Breast epithelium (tissue), 3 donors: ENCODE measurements at regions not wholly inside any gene's neighbourhood (a gene's known extent, or its start where the extent isn't known, plus 50 kb on each side); places are given as distances from the start of the nearest gene placed in this dataset.
"Not testable (repeated sequence)": the region's sequence is repeated elsewhere in the genome, so short reads cannot be mapped to it uniquely, and the experiment has no call there.

Experiments used
- POLR2AphosphoS5 ChIP-seq, 3 donors: sonication (generic); formaldehyde crosslinking; IDR thresholded peaks; one replicate each; pipeline ENCODE4 v1.6.1; 2017; ENCODE audit warnings: antibody characterized with exemption in 3 of 3
- TF ChIP-seq, protein P1 (sequence below), 3 donors: fragments of 450-650 bp; IDR thresholded peaks; one replicate each; pipeline ENCODE4 v1.5.1; 2016 to 2017; ENCODE audit warnings: antibody characterized with exemption in 3 of 3, mild to moderate bottlenecking in 3 of 3, moderate library complexity in 3 of 3

DNA sequence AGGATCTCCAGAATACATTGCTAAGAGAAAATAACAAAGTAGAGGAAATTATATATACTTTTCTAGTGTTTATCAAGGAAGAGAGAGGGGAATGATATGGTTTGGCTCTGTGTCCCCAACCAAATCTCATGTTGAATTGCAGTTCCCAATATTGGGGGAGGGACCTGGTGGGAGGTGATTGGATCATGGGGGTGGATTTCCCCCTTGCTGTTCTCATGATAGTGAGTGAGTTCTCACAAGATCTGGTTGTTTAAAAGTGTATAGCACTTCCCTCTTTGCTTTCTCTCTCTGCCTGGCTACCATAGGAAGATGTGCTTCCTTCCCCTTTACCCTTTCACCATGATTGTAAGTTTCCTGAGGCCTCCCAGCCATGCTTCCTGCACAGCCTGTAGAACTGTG is 337.9 kb downstream of the SEMA3D start:
- TF ChIP-seq, protein P1, sequence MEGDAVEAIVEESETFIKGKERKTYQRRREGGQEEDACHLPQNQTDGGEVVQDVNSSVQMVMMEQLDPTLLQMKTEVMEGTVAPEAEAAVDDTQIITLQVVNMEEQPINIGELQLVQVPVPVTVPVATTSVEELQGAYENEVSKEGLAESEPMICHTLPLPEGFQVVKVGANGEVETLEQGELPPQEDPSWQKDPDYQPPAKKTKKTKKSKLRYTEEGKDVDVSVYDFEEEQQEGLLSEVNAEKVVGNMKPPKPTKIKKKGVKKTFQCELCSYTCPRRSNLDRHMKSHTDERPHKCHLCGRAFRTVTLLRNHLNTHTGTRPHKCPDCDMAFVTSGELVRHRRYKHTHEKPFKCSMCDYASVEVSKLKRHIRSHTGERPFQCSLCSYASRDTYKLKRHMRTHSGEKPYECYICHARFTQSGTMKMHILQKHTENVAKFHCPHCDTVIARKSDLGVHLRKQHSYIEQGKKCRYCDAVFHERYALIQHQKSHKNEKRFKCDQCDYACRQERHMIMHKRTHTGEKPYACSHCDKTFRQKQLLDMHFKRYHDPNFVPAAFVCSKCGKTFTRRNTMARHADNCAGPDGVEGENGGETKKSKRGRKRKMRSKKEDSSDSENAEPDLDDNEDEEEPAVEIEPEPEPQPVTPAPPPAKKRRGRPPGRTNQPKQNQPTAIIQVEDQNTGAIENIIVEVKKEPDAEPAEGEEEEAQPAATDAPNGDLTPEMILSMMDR (IDR thresholded peaks at IDR 0.05): not testable (repeated sequence)
- not testable (repeated sequence) for TF ChIP-seq POLR2AphosphoS5 (IDR thresholded peaks at IDR 0.05)
